Fibroblast of the conjunctiva (primary cell): ENCODE measurements at regions not wholly inside any gene's neighbourhood (a gene's known extent, or its start where the extent isn't known, plus 50 kb on each side); places are given as distances from the start of the nearest gene placed in this dataset.
"Not testable (repeated sequence)": the region's sequence is repeated elsewhere in the genome, so short reads cannot be mapped to it uniquely, and the experiment has no call there.

Experiments
- DNase-seq: peaks from one replicate; pipeline ENCODE4 v3.0.0-alpha.2; 2010; ENCODE audit warnings: low read depth

DNA sequence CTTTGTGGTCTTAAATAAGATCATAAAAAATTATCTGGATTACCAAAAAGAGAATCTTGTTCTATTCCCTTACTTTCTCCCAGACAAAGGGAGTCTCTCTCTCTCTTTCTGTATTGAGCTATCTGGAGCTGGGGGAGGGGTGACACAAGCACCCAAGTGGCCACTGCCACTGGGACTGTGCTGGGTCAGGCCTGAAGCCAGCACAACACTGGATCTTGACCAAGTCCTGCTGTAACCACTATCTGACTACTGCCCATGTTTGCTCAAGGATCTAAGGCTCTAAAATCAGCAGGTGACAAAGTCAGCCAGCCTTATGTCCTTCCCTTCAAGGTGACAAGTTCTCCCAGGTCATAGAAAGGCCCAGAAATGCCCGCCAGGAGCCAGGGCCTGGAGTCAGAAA is 75.0 kb upstream of the SPATA16 start:
- DNase-seq = no peak

DNA sequence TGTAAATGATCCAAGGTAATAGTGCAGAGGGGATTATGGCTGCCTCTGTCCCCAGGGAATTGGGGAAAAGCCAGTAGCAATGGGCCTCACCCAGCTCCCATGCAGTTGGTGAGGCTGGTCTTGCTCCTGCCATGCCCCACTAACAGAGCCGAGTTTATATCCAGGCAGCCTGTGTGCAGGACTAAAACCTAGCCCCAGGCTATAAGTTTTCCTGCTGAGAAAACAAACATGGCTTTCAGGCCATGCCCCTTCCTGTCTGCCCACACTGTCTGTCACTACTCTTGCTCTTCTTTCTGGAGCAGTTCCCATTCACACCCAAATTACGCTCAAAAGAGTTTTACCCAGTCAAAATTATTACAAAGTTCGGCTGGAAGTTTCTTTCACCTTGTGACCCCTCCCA is 73.5 kb upstream of the SPATA16 start:
- DNase-seq = no peak

DNA sequence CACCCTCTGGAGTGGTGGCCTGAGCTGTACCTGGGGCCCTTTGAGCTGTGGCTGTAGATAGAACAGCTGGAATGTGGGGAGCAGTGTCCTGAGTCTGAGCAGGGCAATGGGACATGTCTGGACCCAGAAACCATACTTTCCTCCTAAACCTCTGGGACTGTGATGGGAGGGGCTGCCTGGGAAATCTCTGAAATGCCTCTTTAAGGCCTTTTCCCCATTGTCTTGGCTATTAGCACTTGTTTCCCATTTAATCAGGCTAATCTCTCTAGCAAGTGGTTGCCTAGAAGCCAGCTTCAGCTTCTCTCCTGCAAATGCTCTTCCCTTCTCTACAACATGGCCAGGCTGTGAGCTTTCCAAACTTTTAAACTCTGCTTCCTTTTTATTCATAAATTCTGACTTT is 58.5 kb upstream of the SPATA16 start:
- no peak for DNase-seq

DNA sequence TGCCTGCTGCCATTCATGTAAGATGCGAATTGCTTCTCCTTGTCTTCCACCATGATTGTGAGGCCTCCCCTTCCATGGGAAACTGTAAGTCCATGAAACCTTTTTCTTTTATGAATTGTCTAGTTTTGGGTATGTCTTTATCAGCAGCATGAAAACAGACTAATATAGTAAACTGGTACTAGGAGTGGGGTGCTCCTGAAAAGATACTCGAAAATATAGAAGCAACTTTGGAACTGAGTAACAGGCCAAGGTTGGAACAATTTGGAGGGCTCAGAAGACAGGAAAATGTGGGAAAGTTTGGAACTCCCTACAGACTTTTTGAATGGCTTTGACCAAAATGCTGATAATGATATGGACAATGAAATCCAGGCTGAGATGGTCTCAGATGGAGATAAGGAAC is 53.8 kb upstream of the SPATA16 start:
- DNase-seq = not testable (repeated sequence)

DNA sequence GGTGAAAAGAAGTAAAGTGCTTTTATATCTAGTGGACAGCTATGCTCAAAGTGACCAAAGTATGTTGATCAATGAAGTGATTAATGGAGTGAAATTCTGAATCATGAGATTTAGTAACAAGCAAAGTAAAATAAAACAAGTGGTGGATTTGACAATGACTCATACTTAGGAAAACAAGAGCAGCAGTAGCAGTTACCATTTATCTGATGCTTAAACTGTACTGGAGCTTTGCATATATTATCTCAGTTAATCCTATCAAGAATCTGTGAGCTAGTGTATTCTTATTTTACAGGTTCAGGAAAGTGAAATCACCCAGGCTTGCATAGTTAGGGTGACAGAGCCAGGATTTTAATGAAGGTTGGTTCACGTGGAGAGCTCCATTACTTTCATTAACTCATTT is 50.6 kb upstream of the SPATA16 start:
- DNase-seq = no peak
